Hepatic stellate cell (primary cell): ENCODE measurements at regions not wholly inside any gene's neighbourhood (a gene's known extent, or its start where the extent isn't known, plus 50 kb on each side); places are given as distances from the start of the nearest gene placed in this dataset.

Experiments
- DNase-seq: peaks from one replicate; pipeline ENCODE4 v3.0.0; 2011; ENCODE audit warnings: low spot score

GRCh38 chr3:102113421-102114041 is 264.2 kb downstream of the NFKBIZ start:
- DNase-seq = no peak

- DNase-seq = no peak
Measured at GRCh38 chr3:102114264-102114979, 265.1 kb downstream of the NFKBIZ start.

DNA sequence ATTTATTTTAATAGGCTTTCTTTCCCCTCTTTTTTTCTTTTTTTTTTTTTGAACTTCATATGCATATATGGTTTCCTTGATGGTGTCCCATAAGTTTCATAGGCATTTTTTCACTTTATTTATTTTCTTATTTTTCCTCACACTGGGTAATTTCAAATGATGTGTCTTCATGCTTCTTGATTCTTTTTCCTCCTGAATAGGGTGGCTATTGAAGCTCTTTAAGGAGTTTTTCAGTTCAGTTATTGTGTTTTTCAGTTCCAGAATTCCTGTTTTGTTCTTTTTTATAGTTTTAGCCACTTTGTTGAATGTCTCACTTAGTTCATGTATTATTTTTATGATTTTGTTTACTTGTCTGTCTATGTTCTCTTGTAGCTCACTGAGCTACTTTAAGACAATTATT is 273.2 kb downstream of the NFKBIZ start:
- DNase-seq = no peak

GRCh38 chr3:102123590-102124190 is 274.4 kb downstream of the NFKBIZ start:
- no peak for DNase-seq

DNA sequence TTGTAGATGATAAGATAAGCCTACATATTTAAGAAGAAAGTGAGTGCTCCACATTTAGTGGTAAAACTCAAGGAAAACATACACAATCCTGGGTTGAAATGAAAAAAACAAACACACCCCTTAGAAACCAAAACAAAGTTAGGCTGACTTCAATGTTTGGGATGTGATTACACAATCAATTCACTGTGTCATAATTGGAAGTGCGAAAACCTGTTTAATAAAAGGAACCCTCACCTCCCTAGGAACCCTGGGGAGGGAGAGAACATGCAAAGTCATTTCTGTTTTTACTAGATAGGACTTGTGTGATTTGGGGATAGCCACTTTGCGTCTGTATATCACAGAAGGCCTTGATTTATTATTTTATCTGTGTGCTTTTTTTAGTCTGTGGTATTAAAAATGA is 275.0 kb downstream of the NFKBIZ start:
- DNase-seq = no peak

- no peak for DNase-seq
Measured at GRCh38 chr3:102124704-102125103, 275.4 kb downstream of the NFKBIZ start.

DNA sequence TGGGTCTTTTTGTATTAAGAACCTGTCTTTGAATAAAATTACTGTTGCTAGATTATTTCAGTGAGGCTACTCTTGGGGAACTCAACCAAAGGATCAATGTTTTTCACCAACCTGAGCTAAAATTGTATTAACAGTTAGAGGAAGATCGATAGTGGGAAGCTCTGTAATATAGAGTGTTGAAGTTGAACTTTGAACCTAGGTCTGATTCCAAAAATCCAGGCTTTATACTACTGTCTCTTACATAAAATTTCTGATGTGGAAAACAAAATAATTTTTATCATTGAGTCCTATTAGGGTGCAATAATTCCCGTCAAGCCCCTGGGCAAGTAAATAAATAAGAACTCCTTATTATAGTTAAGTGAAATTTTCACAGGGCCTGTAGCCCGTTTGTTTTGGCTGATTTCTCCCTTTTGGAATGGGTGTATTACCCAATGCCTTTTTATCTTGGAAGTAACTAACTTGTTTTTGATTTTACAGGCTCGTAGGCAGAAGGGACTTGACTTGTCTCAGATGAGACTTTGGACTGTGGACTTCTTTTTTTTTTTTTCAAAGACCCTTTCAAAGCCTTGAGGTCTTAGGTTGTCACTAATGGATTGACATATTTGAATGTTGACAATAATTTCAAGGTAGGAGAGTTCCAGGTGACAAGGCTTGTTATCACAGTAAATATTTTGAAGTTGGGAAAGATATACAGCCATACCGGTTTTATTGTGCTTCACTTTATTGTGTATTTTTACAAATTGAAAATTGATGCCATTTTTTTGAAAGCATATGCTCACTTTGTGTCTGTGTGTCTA is 276.1 kb downstream of the NFKBIZ start:
- DNase-seq = no peak

DNA sequence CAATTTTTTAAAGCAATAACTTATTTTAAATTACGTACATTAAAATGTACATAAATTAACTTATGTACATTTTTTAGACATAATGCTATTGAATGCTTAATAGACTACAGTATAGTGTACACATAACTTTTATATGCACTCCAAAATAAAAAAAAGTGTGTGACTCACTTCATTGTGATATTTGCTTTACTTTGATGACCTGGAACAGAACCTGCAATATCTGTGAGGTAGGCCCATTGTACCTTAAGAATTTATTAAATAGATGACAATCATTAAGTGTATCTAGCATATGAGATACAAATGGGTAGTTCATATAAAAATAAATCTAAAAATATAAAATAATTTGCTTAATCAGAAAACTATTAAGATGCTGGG is 276.7 kb downstream of the NFKBIZ start:
- no peak for DNase-seq

GRCh38 chr3:102129760-102130608 is 280.7 kb downstream of the NFKBIZ start:
- DNase-seq = peak; percentile 23

DNA sequence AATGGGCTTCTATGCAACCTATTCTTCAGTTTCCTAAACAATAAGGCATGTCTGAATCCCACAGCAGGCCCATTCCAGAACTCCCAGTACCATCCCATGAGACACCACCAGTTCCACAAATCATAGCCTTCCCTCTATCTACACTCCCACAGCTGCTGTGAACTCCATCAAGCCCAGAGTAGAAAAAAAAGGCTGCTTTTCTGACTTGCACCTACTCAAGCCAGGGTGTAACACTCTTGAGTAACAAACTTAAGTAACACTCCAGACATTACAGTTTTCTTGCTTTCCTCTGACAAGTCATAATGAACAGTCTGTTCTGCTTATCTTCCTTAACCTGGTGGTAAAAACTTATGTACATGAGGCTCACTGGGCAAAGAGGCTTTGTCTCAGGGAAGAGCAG is 283.1 kb downstream of the NFKBIZ start:
- no peak for DNase-seq

- no peak for DNase-seq
Measured at GRCh38 chr3:102133376-102133775, 284.1 kb downstream of the NFKBIZ start.

DNA sequence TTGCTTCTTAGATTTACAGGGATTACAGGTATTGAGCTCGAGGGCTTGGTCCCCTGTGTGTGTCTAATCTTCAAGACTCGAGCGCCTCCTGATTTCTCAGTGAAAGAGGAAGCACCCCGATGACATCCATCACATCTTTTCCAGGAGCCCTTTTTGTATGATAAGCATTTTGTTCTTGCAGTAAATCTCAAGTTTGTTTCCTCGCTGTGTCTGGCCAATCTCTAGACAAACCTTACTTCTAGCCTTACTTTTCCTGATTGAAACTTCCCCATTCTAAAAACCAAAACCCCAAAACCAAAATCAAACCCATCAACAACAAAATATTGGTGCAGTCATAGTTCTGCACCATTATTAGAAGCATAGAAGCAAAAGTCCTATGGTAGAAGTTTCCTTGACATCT is 286.0 kb downstream of the NFKBIZ start:
- no peak for DNase-seq

DNA sequence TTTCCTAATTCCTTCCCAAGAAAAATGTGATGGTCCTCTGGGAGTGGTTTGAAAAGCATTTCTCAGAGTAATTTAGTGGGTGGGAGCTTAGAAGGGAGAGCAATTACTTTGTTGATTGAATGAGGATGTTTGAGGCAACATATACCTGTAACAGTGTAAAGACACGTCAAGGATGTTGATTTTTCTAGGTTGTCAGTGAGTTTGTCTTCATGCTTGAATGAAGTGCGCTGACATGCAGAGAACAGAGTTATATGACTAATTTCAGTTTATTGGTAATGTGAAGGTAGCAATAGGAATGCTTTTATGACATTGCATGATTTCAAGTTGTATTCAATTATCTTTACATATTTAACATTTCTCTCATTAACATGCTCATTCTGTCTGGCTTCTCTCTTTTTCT is 286.9 kb downstream of the NFKBIZ start:
- DNase-seq = no peak

DNA sequence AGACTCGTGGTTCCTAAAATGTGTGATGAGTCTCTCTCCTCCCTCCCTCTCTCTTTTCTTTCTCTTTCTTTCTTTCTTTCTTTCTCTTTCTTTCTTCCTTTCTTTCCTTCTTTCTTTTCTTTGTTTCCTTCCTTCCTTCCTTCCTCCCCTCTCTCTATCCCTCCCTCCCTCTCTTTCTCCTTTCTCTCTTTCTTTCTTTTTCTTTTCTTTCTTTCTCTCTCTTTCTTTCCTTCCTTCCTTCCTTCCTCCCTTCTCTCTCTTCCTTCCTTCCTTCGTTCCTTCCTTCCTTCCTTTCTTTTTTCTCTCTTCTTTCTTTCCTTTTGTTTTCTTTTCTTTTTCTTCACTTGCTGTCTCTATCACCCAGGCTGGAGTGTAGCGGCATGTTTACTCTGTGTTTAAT is 290.8 kb downstream of the NFKBIZ start:
- DNase-seq = no peak

GRCh38 chr3:102141096-102141927 is 292.0 kb downstream of the NFKBIZ start:
- DNase-seq = no peak

DNA sequence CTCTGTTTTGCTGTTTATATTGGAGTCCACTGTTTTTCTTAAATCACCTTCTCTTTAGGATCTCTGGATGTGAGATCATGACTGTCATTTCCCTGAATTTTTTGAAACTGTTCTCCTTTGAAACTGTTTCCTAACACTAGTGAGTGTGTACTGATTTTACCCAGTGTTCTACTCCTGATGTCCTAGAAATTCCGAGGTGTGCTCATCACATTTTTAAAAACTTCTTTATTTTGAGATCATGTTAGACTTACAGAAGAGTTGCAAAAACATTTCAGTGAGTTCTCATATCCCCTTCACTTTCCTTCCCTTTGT is 292.6 kb downstream of the NFKBIZ start:
- DNase-seq = no peak

DNA sequence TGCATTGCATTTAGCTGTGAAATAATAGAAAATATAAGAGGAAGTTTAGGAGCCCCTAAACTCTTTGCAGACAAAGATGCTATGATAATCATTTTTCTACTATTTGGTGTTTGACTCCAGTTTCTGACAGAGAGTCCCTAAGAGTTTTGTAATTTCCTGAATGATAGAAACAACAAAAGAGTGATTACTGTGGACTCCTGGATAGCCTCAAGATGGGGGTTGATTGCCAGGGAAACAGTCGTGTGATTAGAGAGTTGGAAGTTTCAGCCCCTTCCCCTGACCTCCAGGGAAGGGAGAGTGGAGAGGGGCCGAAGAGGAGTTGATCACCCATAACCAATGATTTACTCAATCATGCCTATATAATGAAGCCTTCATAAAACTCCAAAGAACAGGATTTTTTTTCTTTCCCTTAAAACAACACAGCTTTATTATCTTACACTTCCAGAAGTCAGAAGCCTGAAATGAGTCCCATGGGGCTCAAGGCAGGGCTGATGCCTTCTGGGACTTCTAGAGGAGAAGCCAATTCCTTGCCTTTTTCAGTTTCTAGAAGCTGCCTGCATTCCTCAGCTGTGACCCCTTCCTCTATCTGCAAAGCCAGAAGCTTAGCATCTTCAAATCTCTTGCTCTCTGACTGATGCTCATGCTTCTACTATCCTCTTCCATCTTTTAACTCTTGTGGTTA is 292.3 kb upstream of the ZPLD1 start:
- no peak for DNase-seq

- no peak for DNase-seq
Measured at GRCh38 chr3:102143536-102143935, 291.3 kb upstream of the ZPLD1 start.

GRCh38 chr3:102144063-102144462 is 290.8 kb upstream of the ZPLD1 start:
- DNase-seq = no peak

DNA sequence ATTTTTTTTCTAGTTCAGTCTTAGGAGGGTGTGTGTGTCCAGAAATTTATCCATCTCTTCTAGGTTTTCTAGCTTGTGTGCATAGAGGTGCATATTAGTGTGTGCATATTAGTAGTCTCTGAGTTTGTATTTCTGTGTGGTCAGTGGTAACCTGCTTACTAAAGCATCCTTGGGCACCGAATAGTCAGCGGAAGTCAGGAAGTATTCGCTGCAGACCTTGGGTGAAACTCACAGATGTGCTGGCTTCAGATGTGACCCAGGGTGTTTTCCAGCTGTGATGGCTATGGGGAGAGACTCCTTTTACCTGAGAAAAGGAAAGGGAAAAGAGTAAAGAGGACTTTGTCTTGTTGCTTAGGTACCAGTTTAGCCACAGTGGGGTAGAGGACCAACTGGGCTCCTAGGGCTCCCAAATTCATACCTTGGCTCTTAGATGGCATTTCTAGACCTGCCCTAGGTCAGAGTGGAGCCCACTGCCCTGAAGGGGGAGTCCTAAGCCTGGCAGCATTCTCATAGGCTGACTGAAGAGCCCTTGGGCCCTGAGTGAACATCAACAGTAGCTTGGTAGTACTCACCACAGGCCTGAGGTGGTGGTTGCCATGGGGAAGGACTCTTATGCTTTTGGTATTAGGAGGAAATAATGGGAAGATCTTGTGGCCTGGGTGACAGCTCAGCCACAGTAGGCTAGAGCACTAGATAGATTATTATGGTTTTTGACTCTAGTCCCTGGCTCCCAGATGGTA is 286.0 kb upstream of the ZPLD1 start:
- DNase-seq = no peak
